IPS-18a (cell line): ENCODE measurements at regions not wholly inside any gene's neighbourhood (a gene's known extent, or its start where the extent isn't known, plus 50 kb on each side); places are given as distances from the start of the nearest gene placed in this dataset.

Experiments used
- H3K27ac ChIP-seq: one replicate; pipeline ENCODE4 v1.5.1; 2013; ENCODE audit warnings: low read length
- H3K27me3 ChIP-seq: one replicate; pipeline ENCODE4 v1.6.1; 2013; ENCODE audit warnings: mild to moderate bottlenecking, low read length; ENCODE audit not compliant: control insufficient read depth, insufficient read depth
- H3K36me3 ChIP-seq: one replicate; pipeline ENCODE4 v1.6.1; 2013; ENCODE audit warnings: low read depth, low read length; ENCODE audit not compliant: control insufficient read depth
- H3K4me1 ChIP-seq: one replicate; pipeline ENCODE4 v1.6.1; 2013; ENCODE audit warnings: low read depth, low read length; ENCODE audit not compliant: control insufficient read depth
- H3K4me3 ChIP-seq: one replicate; pipeline ENCODE4 v1.5.1; 2013; ENCODE audit warnings: low read length
- H3K9ac ChIP-seq: one replicate; pipeline ENCODE4 v1.6.1; 2013; ENCODE audit warnings: mild to moderate bottlenecking, low read length, moderate library complexity
- H3K9me3 ChIP-seq: one replicate; pipeline ENCODE4 v1.6.1; 2013; ENCODE audit warnings: low read depth, low read length; ENCODE audit not compliant: control insufficient read depth

- Histone ChIP-seq H3K9me3 (no peaks in the 10 kb centered on the region), H3K27me3 (no peaks in the 10 kb centered on the region), H3K4me1 (no peaks in the 10 kb centered on the region), H3K27ac (no peak overlapping the region), H3K4me3 (no peak overlapping the region), H3K36me3 (no peaks in the 10 kb centered on the region), H3K9ac (no peak overlapping the region)
These were observed 141.4 kb upstream of the E2F8 start for GRCh38 chr11:19382131-19382611.

GRCh38 chr11:19380375-19380774, 139.6 kb upstream of the E2F8 start:
- H3K27me3 ChIP-seq: no peaks in the 10 kb centered on the region
- H3K9me3 ChIP-seq: no peaks in the 10 kb centered on the region
- no peak overlapping the region for H3K9ac ChIP-seq
- no peaks in the 10 kb centered on the region for H3K4me1 ChIP-seq
- no peaks in the 10 kb centered on the region for H3K36me3 ChIP-seq
- no peak overlapping the region for H3K4me3 ChIP-seq
- no peak overlapping the region for H3K27ac ChIP-seq

- Histone ChIP-seq H3K9ac (no peak overlapping the region), H3K27ac (no peak overlapping the region), H3K4me3 (no peak overlapping the region), H3K27me3 (no peaks in the 10 kb centered on the region), H3K9me3 (no peaks in the 10 kb centered on the region), H3K36me3 (no peaks in the 10 kb centered on the region), H3K4me1 (no peaks in the 10 kb centered on the region)
These were observed 138.7 kb upstream of the E2F8 start for GRCh38 chr11:19379465-19379864.

GRCh38 chr11:19378814-19379213, 138.1 kb upstream of the E2F8 start:
- Histone ChIP-seq H3K27ac (no peak overlapping the region), H3K9me3 (no peaks in the 10 kb centered on the region), H3K4me1 (no peaks in the 10 kb centered on the region), H3K9ac (no peak overlapping the region), H3K27me3 (no peaks in the 10 kb centered on the region), H3K36me3 (no peaks in the 10 kb centered on the region), H3K4me3 (no peak overlapping the region)

GRCh38 chr11:19377881-19378280, 137.1 kb upstream of the E2F8 start:
- no peaks in the 10 kb centered on the region for H3K36me3 ChIP-seq

GRCh38 chr11:19375440-19375839, 134.7 kb upstream of the E2F8 start:
- Histone ChIP-seq H3K27ac (no peak overlapping the region), H3K36me3 (no peaks in the 10 kb centered on the region), H3K9ac (no peak overlapping the region), H3K27me3 (no peaks in the 10 kb centered on the region), H3K9me3 (no peaks in the 10 kb centered on the region), H3K4me3 (no peak overlapping the region), H3K4me1 (peaks cover 4% of the 10 kb centered on the region)

More at GRCh38 chr11:19377881-19378280, 137.1 kb upstream of the E2F8 start:
- Histone ChIP-seq H3K27me3 (no peaks in the 10 kb centered on the region), H3K9ac (no peak overlapping the region), H3K27ac (no peak overlapping the region), H3K4me3 (no peak overlapping the region), H3K9me3 (no peaks in the 10 kb centered on the region), H3K4me1 (no peaks in the 10 kb centered on the region)

- Histone ChIP-seq H3K36me3 (no peaks in the 10 kb centered on the region), H3K27me3 (no peaks in the 10 kb centered on the region), H3K9me3 (no peaks in the 10 kb centered on the region), H3K27ac (no peak overlapping the region), H3K9ac (no peak overlapping the region), H3K4me1 (peaks cover 6% of the 10 kb centered on the region), H3K4me3 (no peak overlapping the region)
These were observed 133.4 kb upstream of the E2F8 start for GRCh38 chr11:19374151-19374569.

GRCh38 chr11:19372381-19372780, 131.6 kb upstream of the E2F8 start:
- Histone ChIP-seq H3K27me3 (no peaks in the 10 kb centered on the region), H3K9me3 (no peaks in the 10 kb centered on the region), H3K36me3 (no peaks in the 10 kb centered on the region), H3K9ac (no peak overlapping the region), H3K4me1 (peaks cover 6% of the 10 kb centered on the region), H3K4me3 (no peak overlapping the region), H3K27ac (no peak overlapping the region)

- Histone ChIP-seq H3K4me1 (peaks cover 6% of the 10 kb centered on the region), H3K9me3 (no peaks in the 10 kb centered on the region), H3K36me3 (no peaks in the 10 kb centered on the region)
These were observed 129.5 kb upstream of the E2F8 start for GRCh38 chr11:19370100-19370861.

GRCh38 chr11:19368726-19369375, 128.1 kb upstream of the E2F8 start:
- Histone ChIP-seq H3K27me3 (no peaks in the 10 kb centered on the region), H3K36me3 (no peaks in the 10 kb centered on the region), H3K4me1 (peaks cover 9% of the 10 kb centered on the region), H3K4me3 (no peak overlapping the region), H3K27ac (no peak overlapping the region), H3K9me3 (no peaks in the 10 kb centered on the region), H3K9ac (no peak overlapping the region)

More at GRCh38 chr11:19370100-19370861, 129.5 kb upstream of the E2F8 start:
- Histone ChIP-seq H3K9ac (no peak overlapping the region), H3K4me3 (no peak overlapping the region), H3K27me3 (no peaks in the 10 kb centered on the region), H3K27ac (no peak overlapping the region)

- H3K9ac ChIP-seq: no peak overlapping the region
- H3K4me3 ChIP-seq: no peak overlapping the region
- H3K36me3 ChIP-seq: no peaks in the 10 kb centered on the region
- no peak overlapping the region for H3K27ac ChIP-seq
- peaks cover 9% of the 10 kb centered on the region for H3K4me1 ChIP-seq
- H3K9me3 ChIP-seq: no peaks in the 10 kb centered on the region
- no peaks in the 10 kb centered on the region for H3K27me3 ChIP-seq
These were observed 126.4 kb upstream of the E2F8 start for GRCh38 chr11:19366992-19367709.
